ENCODE measurements at regions not wholly inside any gene's neighbourhood (a gene's known extent, or its start where the extent isn't known, plus 50 kb on each side); places are given as distances from the start of the nearest gene placed in this dataset.
"Not testable (repeated sequence)": the region's sequence is repeated elsewhere in the genome, so short reads cannot be mapped to it uniquely, and the experiment has no call there.

DNA sequence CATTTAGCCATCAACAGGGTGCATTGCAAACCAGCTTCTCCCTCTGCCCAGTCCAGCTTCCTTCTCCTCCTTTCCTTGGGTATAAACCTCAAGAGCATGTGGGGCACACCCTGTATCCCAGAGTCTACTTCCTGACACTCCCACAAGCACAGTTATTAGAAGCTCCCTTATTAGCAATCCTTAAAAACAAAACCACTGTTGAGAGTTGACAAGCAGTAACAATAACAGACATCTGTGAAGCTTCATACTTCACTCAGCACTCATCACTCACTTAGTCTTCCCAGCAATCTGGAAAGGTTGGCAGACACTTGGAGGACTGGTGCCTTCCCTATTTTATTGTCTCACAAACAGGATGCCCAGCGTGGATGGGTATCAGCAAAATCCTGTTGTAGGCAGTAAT is 155.5 kb upstream of the PROK2 start:
- TF ChIP-seq ZFX (IDR thresholded peaks at IDR 0.05; ENCODE audit: borderline replicate concordance) = no peak
- TF ChIP-seq, protein P1, sequence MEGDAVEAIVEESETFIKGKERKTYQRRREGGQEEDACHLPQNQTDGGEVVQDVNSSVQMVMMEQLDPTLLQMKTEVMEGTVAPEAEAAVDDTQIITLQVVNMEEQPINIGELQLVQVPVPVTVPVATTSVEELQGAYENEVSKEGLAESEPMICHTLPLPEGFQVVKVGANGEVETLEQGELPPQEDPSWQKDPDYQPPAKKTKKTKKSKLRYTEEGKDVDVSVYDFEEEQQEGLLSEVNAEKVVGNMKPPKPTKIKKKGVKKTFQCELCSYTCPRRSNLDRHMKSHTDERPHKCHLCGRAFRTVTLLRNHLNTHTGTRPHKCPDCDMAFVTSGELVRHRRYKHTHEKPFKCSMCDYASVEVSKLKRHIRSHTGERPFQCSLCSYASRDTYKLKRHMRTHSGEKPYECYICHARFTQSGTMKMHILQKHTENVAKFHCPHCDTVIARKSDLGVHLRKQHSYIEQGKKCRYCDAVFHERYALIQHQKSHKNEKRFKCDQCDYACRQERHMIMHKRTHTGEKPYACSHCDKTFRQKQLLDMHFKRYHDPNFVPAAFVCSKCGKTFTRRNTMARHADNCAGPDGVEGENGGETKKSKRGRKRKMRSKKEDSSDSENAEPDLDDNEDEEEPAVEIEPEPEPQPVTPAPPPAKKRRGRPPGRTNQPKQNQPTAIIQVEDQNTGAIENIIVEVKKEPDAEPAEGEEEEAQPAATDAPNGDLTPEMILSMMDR (IDR thresholded peaks at IDR 0.05) = no peak
- no peak overlapping the region for H3K27ac ChIP-seq

DNA sequence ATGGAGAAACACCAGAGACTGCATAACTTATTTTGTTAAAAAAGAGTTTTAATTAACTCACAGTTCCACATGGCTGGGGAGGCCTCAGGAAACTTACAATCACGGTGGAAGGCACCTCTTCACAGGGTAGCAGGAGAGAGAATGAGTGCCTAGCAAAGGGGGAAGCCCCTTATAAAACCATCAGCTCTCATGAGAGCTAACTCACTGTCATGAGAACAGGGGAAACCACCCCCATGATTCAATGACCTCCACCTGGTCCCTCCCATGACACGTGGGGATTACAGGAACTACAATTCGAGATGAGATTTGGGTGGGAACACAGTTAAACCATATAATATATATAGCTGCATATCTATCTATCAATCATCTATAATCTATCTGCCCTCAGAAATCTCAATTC is 153.1 kb upstream of the PROK2 start:
- not testable (repeated sequence) for H3K27ac ChIP-seq

DNA sequence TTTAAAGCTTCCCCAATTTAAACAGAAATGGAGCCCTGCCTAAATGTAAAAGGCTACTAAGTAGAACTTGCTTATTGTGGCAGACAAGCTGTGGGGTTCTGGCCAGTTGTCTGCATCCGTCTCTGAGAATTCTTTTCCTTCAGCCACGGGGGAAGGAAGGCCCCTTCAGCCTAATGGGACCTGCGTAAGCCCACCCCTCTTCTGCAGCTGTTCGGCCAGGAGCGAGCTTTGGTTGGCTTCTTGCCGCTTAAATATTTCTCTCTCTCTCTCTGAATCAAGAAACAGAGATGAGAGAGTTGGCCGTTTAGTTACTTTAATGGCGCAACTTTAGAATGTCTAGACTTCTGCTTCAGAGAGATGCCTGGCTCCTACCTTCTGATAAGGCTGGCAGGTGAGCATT is 151.7 kb upstream of the PROK2 start:
- H3K27ac ChIP-seq = no peak overlapping the region
- no peak for TF ChIP-seq ZFX (IDR thresholded peaks at IDR 0.05; ENCODE audit: borderline replicate concordance)
- TF ChIP-seq, protein P1 (IDR thresholded peaks at IDR 0.05) = no peak

DNA sequence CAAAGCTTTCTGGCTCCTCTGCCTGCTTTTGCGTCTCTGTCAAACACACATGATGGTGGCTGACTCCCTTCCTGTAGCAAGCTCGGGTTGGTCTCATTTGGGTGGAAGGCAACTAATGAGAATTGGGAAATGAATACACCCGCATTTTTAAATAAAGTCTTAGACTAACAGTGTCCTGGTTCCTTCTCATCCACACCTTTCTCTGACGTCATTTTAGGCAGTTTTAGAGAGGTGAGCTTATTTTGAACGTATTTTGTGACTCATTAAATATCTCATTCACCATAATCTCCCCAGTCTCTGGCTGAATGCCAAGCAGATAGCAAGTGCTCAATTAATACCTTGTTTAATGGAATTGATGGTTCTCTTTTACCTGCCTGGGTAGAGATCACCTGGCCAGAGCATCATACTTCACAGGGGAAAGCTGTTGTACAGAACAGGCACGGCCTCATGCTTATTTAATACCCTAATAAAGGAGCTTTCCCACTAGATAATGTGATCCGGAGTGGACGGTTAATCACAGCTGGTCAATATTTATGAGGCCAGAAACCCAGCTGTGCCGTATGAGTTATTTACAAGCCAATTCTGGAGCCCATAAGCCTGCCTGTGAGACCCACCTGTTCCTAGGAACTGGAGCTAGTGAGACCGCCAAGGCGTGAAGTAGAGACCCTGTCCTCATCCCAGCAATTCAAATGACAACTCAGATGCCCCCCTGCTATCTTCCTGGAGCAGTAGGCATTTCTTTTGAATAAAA is 149.7 kb upstream of the PROK2 start:
- no peak for TF ChIP-seq ZFX (IDR thresholded peaks at IDR 0.05; ENCODE audit: borderline replicate concordance)
- TF ChIP-seq, protein P1 (IDR thresholded peaks at IDR 0.05) = no peak
- no peak overlapping the region for H3K27ac ChIP-seq

DNA sequence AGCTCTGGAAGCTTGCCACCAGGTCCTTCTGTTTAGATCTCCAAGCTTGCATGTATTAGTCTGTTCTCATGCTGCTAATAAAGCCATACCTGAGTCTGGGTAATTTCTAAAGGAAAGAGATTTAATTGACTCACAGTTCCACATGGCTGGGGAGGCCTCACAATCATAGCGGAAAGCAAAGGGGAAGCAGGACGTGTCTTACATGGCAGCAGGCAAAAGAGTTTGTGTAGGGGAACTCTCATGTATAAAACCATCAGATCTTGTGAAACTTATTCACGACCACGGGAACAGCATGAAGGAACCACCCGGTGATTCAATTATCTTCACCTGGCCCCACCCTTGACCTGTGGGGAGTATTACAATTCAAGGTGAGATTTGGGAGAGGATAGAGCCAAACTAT is 147.0 kb upstream of the PROK2 start:
- no peak for TF ChIP-seq ZFX (IDR thresholded peaks at IDR 0.05; ENCODE audit: borderline replicate concordance)
- no peak overlapping the region for H3K27ac ChIP-seq

DNA sequence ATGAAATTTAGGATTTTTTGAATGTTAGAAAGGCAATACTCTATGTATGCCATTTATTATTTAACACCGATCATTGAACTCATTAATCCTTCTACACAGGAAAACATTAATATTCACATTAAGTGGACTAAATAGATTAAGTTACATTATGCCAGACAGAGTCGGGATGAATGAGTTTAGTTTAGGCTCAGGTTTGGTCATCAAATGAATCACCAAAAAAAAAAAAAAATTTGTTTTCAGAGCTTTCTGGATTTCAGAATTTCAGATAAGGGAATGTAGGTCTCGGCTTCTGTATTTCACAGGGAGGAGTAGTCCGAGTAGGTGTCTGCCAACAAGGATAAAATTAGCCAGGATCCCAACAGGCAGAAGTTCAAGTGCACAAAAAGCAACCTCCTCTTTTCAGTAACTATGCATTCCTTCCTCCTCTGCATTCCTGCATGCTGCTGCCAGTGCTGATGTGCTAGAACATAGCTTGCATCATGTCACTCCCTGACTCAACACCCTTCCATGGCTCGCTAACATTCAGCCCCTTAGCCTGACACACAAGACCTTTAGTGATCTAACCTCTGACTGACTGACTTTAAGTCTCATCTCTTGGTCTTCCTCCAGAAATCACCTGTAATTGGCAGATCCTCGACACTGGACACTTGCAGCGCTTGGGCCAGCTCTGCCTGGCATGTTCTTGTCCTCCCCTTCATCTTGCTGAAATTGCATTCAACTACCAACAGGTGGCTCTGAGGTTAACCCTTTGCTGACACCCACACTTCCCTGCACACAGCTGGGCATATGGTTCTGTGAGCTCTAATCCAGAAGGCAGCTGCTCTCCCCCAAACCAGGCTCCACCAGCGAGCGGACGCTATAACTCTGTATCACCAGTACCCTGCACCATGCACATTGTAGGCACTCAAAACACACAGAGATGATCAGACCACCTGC is 145.4 kb upstream of the PROK2 start:
- H3K27ac ChIP-seq = no peak overlapping the region
- TF ChIP-seq, protein P1 (IDR thresholded peaks at IDR 0.05) = peak; percentile 48
- TF ChIP-seq ZFX (IDR thresholded peaks at IDR 0.05; ENCODE audit: borderline replicate concordance) = no peak

DNA sequence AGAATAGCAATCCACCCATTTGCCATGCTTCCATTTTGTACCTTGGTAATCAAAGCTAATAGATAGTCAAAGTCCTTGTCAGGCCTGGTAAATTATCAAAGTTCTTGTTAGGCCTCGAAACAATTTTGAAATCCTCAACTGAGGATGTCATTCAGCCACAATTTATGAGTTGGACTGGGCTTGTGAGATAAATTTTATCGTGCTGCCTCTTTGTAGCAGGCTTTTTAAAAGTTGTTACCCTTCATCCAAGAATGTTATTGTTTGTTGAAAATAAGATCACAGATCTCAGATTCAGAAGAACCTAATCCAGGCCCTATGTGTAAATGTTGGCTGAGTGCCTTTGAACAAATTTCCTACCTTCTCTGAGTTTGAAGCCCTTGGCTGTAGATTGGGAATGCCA is 143.3 kb upstream of the PROK2 start:
- TF ChIP-seq ZFX (IDR thresholded peaks at IDR 0.05; ENCODE audit: borderline replicate concordance) = no peak
- TF ChIP-seq, protein P1 (IDR thresholded peaks at IDR 0.05) = no peak
- H3K27ac ChIP-seq = no peak overlapping the region

DNA sequence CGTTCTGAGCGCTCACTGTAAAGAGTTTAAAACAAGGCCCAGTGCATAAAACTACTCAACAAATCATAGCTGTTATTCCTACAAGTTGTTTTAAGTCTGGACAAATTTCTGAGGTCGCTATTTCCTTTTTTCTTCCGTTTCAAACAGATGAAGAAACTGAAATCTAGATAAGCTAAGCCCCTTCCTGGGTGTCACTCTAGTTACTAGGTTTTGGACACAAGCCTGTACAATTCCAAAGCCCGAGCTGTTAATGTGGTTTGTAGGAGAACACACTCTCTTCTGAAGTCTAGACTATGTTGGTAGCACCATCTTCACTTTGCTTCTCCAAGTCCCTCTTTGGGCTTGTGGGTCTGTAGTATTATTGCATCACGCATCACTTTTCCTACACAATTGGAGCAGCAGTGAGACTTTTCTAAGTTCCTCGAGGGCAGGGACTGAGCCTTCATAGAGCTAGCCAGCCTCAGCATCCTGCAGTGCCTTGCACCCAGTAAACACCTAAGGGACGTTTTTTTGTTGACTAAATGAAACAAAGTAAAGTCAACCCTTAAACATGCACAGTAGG is 142.6 kb upstream of the PROK2 start:
- no peak for TF ChIP-seq ZFX (IDR thresholded peaks at IDR 0.05; ENCODE audit: borderline replicate concordance)
- TF ChIP-seq, protein P1 (IDR thresholded peaks at IDR 0.05) = no peak
- H3K27ac ChIP-seq = no peak overlapping the region
